HEK293 (cell line): ENCODE measurements at regions not wholly inside any gene's neighbourhood (a gene's known extent, or its start where the extent isn't known, plus 50 kb on each side); places are given as distances from the start of the nearest gene placed in this dataset.

Source experiments
- CTCF ChIA-PET: fragments of 350-600 bp; formaldehyde crosslinking; extraction: SDS; loops from one replicate; lab custom pipeline; 2021; ENCODE audit warnings: antibody characterized with exemption; lab: Yijun Ruan, JAX
- POLR2A ChIA-PET: fragments of 300-600 bp; formaldehyde crosslinking; extraction: SDS; loops from one replicate; lab custom pipeline; 2020; ENCODE audit warnings: antibody characterized with exemption, inconsistent platforms; lab: Yijun Ruan, JAX
- H3K27ac ChIP-seq: fragments of 200-500 bp; sonication (Bioruptor generic); 2 replicates; pipeline ENCODE4 v1.5.1; 2014; ENCODE audit warnings: low read depth, low read length, control low read depth, inconsistent platforms; ENCODE audit errors: extremely low read depth
- H3K36me3 ChIP-seq, 2 experiments: fragments of 200-500 bp in 1 of 2; sonication (Bioruptor generic) in 1 of 2; 1 replicate in 1 of 2; 2 replicates in 1 of 2; pipeline ENCODE4 v1.5.1; 2014 to 2017; ENCODE audit warnings: inconsistent platforms in 2 of 2, low read length in 2 of 2; ENCODE audit not compliant: control insufficient read depth in 2 of 2, insufficient read depth in 1 of 2
- H3K4me1 ChIP-seq: fragments of 200-500 bp; sonication (Bioruptor generic); 2 replicates; pipeline ENCODE4 v1.5.1; 2014; ENCODE audit warnings: mild to moderate bottlenecking, low read length, inconsistent platforms; ENCODE audit not compliant: control insufficient read depth, insufficient read depth
- H3K4me3 ChIP-seq: 2 replicates; pipeline ENCODE4 v1.5.1; 2011; ENCODE audit warnings: low read depth, mild to moderate bottlenecking, control low read depth, low read length, moderate library complexity
- H3K9me3 ChIP-seq: fragments of 200-500 bp; sonication (Bioruptor generic); 2 replicates; pipeline ENCODE4 v1.5.1; 2014; ENCODE audit warnings: low read depth, low read length, inconsistent platforms; ENCODE audit not compliant: control insufficient read depth, insufficient read depth
- FEZF1 ChIP-seq: fragments of 450-650 bp; formaldehyde crosslinking; IDR thresholded peaks from 2 replicates; pipeline ENCODE4 v1.5.1; 2016; ENCODE audit warnings: missing biosample characterization, missing genetic modification characterization
- GFI1B ChIP-seq: fragments of 450-650 bp; formaldehyde crosslinking; IDR thresholded peaks from 2 replicates; pipeline ENCODE4 v1.5.1; 2016; ENCODE audit warnings: missing biosample characterization, missing genetic modification characterization
- GLI4 ChIP-seq: fragments of 450-650 bp; formaldehyde crosslinking; IDR thresholded peaks from 2 replicates; pipeline ENCODE4 v1.5.1; 2016; ENCODE audit warnings: missing biosample characterization, missing genetic modification characterization
- GLIS2 ChIP-seq: fragments of 450-650 bp; formaldehyde crosslinking; IDR thresholded peaks from 2 replicates; pipeline ENCODE4 v1.5.1; 2016; ENCODE audit warnings: missing biosample characterization, missing genetic modification characterization
- HOXC10 ChIP-seq: sonication (generic); formaldehyde crosslinking; IDR thresholded peaks from 2 replicates; pipeline ENCODE4 v1.8.1; 2023; ENCODE audit warnings: mild to moderate bottlenecking, missing genetic modification reagents
- KLF10 ChIP-seq: fragments of 450-650 bp; IDR thresholded peaks from 2 replicates; pipeline ENCODE4 v1.5.1; 2018; ENCODE audit warnings: missing biosample characterization, mild to moderate bottlenecking, missing genetic modification characterization
- REPIN1 ChIP-seq: fragments of 450-650 bp; formaldehyde crosslinking; IDR thresholded peaks from 2 replicates; pipeline ENCODE4 v1.5.1; 2017; ENCODE audit warnings: missing biosample characterization, missing genetic modification characterization, low read depth
- SETDB1 ChIP-seq: IDR thresholded peaks from one replicate; pipeline ENCODE4 v1.6.1; 2017; ENCODE audit warnings: mild to moderate bottlenecking, low read length, moderate library complexity, mixed read lengths; ENCODE audit not compliant: insufficient read length
- SP7 ChIP-seq: fragments of 450-650 bp; formaldehyde crosslinking; IDR thresholded peaks from 2 replicates; pipeline ENCODE4 v1.5.1; 2016; ENCODE audit warnings: missing biosample characterization, missing genetic modification characterization
- ZBTB20 ChIP-seq: fragments of 450-650 bp; formaldehyde crosslinking; IDR thresholded peaks from 2 replicates; pipeline ENCODE4 v1.5.1; 2016; ENCODE audit warnings: missing biosample characterization, missing genetic modification characterization
- ZFP41 ChIP-seq: fragments of 450-650 bp; formaldehyde crosslinking; IDR thresholded peaks from 2 replicates; pipeline ENCODE4 v1.5.1; 2016; ENCODE audit warnings: missing biosample characterization, missing genetic modification characterization, borderline replicate concordance
- ZNF121 ChIP-seq: fragments of 450-650 bp; formaldehyde crosslinking; IDR thresholded peaks from 2 replicates; pipeline ENCODE4 v1.5.1; 2016; ENCODE audit warnings: missing biosample characterization, missing genetic modification characterization
- ZNF140 ChIP-seq: fragments of 450-650 bp; formaldehyde crosslinking; IDR thresholded peaks from 2 replicates; pipeline ENCODE4 v1.5.1; 2016; ENCODE audit warnings: missing biosample characterization, missing genetic modification characterization
- ZNF155 ChIP-seq: fragments of 450-650 bp; formaldehyde crosslinking; IDR thresholded peaks from 2 replicates; pipeline ENCODE4 v1.5.1; 2016; ENCODE audit warnings: missing biosample characterization, missing genetic modification characterization
- ZNF157 ChIP-seq: fragments of 450-650 bp; formaldehyde crosslinking; IDR thresholded peaks from 2 replicates; pipeline ENCODE4 v1.5.1; 2016; ENCODE audit warnings: missing biosample characterization, missing genetic modification characterization
- ZNF214 ChIP-seq: fragments of 450-650 bp; formaldehyde crosslinking; IDR thresholded peaks from 2 replicates; pipeline ENCODE4 v1.5.1; 2017; ENCODE audit warnings: missing biosample characterization, mild to moderate bottlenecking, missing genetic modification characterization, borderline replicate concordance
- ZNF221 ChIP-seq: fragments of 450-650 bp; formaldehyde crosslinking; IDR thresholded peaks from 2 replicates; pipeline ENCODE4 v1.5.1; 2017; ENCODE audit warnings: missing biosample characterization, missing genetic modification characterization, borderline replicate concordance
- ZNF302 ChIP-seq: fragments of 450-650 bp; formaldehyde crosslinking; IDR thresholded peaks from 2 replicates; pipeline ENCODE4 v1.5.1; 2016; ENCODE audit warnings: missing biosample characterization, missing genetic modification characterization, low read depth
- ZNF394 ChIP-seq: fragments of 450-650 bp; formaldehyde crosslinking; IDR thresholded peaks from 2 replicates; pipeline ENCODE4 v1.5.1; 2016; ENCODE audit warnings: missing biosample characterization, missing genetic modification characterization, mild to moderate bottlenecking, moderate library complexity, borderline replicate concordance
- ZNF76 ChIP-seq: fragments of 450-650 bp; formaldehyde crosslinking; IDR thresholded peaks from 2 replicates; pipeline ENCODE4; 2016; ENCODE audit warnings: low read depth, missing biosample characterization, missing genetic modification characterization, borderline replicate concordance
- ZNF777 ChIP-seq: fragments of 450-650 bp; formaldehyde crosslinking; IDR thresholded peaks from 2 replicates; pipeline ENCODE4 v1.5.1; 2017; ENCODE audit warnings: missing biosample characterization, missing genetic modification characterization, borderline replicate concordance
- ZNF792 ChIP-seq: fragments of 450-650 bp; formaldehyde crosslinking; IDR thresholded peaks from 2 replicates; pipeline ENCODE4 v1.5.1; 2016; ENCODE audit warnings: missing biosample characterization, missing genetic modification characterization
- TF ChIP-seq, protein P1 (sequence below): fragments of 450-650 bp; formaldehyde crosslinking; IDR thresholded peaks from 2 replicates; pipeline ENCODE4 v1.5.1; 2016; ENCODE audit warnings: missing biosample characterization, missing genetic modification characterization, low read depth
- TF ChIP-seq, protein P2 (sequence below): fragments of 450-650 bp; formaldehyde crosslinking; IDR thresholded peaks from 2 replicates; pipeline ENCODE4 v1.5.1; 2016; ENCODE audit warnings: missing biosample characterization, missing genetic modification characterization

DNA sequence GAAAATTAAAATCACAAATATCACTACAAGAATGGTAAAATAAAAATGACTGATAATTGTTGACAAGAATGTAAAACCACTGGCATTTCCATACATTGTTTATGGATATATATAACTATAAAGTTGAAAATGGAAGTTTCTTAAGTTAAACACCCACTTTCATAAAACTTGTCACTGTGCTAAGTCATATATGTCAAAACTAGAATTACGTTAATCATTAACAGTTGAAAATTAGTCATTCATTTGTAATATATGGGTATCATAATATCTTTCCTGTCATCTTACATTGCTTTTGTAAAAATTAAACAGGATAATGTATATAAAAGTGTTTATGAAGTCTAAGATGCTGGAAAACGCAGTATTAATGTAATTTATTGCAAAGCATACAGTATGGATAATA is 1398.6 kb upstream of the ALCAM start (continued):
- TF ChIP-seq ZNF157 (tag by site-specific recombination) = no peak
- TF ChIP-seq SP7 (tag by site-specific recombination) = no peak
- TF ChIP-seq GLI4 (tag by site-specific recombination) = no peak
- TF ChIP-seq, protein P1, sequence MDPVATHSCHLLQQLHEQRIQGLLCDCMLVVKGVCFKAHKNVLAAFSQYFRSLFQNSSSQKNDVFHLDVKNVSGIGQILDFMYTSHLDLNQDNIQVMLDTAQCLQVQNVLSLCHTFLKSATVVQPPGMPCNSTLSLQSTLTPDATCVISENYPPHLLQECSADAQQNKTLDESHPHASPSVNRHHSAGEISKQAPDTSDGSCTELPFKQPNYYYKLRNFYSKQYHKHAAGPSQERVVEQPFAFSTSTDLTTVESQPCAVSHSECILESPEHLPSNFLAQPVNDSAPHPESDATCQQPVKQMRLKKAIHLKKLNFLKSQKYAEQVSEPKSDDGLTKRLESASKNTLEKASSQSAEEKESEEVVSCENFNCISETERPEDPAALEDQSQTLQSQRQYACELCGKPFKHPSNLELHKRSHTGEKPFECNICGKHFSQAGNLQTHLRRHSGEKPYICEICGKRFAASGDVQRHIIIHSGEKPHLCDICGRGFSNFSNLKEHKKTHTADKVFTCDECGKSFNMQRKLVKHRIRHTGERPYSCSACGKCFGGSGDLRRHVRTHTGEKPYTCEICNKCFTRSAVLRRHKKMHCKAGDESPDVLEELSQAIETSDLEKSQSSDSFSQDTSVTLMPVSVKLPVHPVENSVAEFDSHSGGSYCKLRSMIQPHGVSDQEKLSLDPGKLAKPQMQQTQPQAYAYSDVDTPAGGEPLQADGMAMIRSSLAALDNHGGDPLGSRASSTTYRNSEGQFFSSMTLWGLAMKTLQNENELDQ = no peak
- TF ChIP-seq HOXC10 (CRISPR knock-in tag) = no peak

DNA sequence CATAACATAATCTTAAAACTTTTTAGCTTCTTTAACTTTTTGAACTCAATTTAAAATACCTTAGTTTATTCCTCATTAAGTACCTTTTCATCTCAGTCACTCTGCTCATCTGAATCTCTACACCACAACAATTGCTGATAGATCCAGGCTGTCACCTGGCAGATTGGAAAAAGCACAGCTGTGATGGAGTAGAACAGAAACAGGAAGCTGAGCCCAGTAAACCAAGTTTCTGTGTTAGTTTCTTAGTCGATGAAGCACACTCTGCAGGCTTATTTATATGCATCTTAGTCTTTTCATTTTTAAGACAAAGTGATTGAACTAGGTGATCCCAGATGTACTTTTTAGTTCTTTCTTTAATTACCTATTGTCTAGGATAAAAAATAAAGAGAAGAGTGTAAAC is 1398.0 kb upstream of the ALCAM start:
- H3K4me3 ChIP-seq = no peak overlapping the region
- no peaks in the 10 kb centered on the region for H3K36me3 ChIP-seq
- TF ChIP-seq ZNF394 (tag by site-specific recombination) = no peak
- no peak for TF ChIP-seq ZNF121 (tag by site-specific recombination)
- no peak for TF ChIP-seq ZNF221 (tag by site-specific recombination)
- no peak for TF ChIP-seq SETDB1
- TF ChIP-seq KLF10 = no peak
- no peak for TF ChIP-seq ZNF214 (tag by site-specific recombination)
- TF ChIP-seq, all 188 proteins: peak for 0
- Histone ChIP-seq H3K27ac (no peak overlapping the region), H3K4me1 (no peaks in the 10 kb centered on the region), H3K9me3 (no peaks in the 10 kb centered on the region)
- ChIA-PET CTCF (no interaction called here), POLR2A (no interaction called here)

DNA sequence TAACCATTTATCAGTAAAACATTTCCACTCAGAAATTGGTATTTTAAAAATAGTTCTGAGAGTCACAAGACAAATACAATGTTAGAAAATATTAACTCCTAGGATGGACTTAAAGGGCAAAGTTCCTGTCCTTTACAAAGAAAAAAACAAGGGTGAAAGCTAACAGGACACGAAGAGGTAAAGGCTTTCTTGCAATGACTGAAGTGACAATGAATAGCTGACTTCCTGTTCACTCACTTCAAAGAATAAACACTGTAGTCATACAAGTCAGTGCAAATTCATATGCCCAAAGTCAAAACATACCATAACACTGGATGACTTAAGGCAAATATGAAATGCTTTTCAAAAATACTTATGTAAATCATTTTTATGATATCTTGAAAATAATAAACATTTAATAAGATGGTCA is 1389.8 kb upstream of the ALCAM start:
- CTCF ChIA-PET = no interaction called here
- TF ChIP-seq ZNF140 = no peak
- TF ChIP-seq ZBTB20 (tag by site-specific recombination) = no peak
- TF ChIP-seq REPIN1 (tag by site-specific recombination) = no peak
- TF ChIP-seq ZNF155 (tag by site-specific recombination) = no peak
- TF ChIP-seq GFI1B (tag by site-specific recombination) = no peak
- TF ChIP-seq ZFP41 = no peak
- no peak for TF ChIP-seq ZNF792 (tag by site-specific recombination)
- no peak for TF ChIP-seq ZNF76 (tag by site-specific recombination)
- TF ChIP-seq, protein P2, sequence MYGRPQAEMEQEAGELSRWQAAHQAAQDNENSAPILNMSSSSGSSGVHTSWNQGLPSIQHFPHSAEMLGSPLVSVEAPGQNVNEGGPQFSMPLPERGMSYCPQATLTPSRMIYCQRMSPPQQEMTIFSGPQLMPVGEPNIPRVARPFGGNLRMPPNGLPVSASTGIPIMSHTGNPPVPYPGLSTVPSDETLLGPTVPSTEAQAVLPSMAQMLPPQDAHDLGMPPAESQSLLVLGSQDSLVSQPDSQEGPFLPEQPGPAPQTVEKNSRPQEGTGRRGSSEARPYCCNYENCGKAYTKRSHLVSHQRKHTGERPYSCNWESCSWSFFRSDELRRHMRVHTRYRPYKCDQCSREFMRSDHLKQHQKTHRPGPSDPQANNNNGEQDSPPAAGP (tag by site-specific recombination) = no peak
- TF ChIP-seq ZNF777 (tag by site-specific recombination) = no peak
- TF ChIP-seq FEZF1 (tag by site-specific recombination) = no peak
- no peak for TF ChIP-seq GLIS2 (tag by site-specific recombination)
- no peak for TF ChIP-seq ZNF302
- H3K4me3 ChIP-seq = no peak overlapping the region
- no peak overlapping the region for H3K27ac ChIP-seq
- POLR2A ChIA-PET = no interaction called here
- no peaks in the 10 kb centered on the region for H3K9me3 ChIP-seq
- no peaks in the 10 kb centered on the region for H3K4me1 ChIP-seq
- no peaks in the 10 kb centered on the region for H3K36me3 ChIP-seq
